HT-29 (cell line): ENCODE measurements at regions not wholly inside any gene's neighbourhood (a gene's known extent, or its start where the extent isn't known, plus 50 kb on each side); places are given as distances from the start of the nearest gene placed in this dataset.

Source experiments
- DNase-seq: peaks from one replicate; pipeline ENCODE4 v3.0.0-alpha.2; 2015; ENCODE audit warnings: low spot score

GRCh38 chr2:119049968-119050704 lies 108.1 kb downstream of the MARCO start:
- DNase-seq, result peak; percentile 11
